Loucy (cell line): ENCODE measurements at regions not wholly inside any gene's neighbourhood (a gene's known extent, or its start where the extent isn't known, plus 50 kb on each side); places are given as distances from the start of the nearest gene placed in this dataset.

Experiments
- CTCF ChIP-seq: fragments of 200-600 bp; sonication (generic); conservative IDR thresholded peaks from 2 replicates; pipeline ENCODE4 v1.5.1; 2014; ENCODE audit warnings: mild to moderate bottlenecking, antibody characterized with exemption, low read length
- EZH2phosphoT487 ChIP-seq: fragments of 200-600 bp; IDR thresholded peaks from 2 replicates; pipeline ENCODE4 v1.6.1; 2018; ENCODE audit warnings: antibody characterized with exemption, mild to moderate bottlenecking, moderate library complexity, borderline replicate concordance

- TF ChIP-seq EZH2phosphoT487 (no peak), CTCF (no peak)
These were observed 115.8 kb upstream of the FAT4 start for GRCh38 chr4:125198916-125199315.
